ENCODE measurements at regions not wholly inside any gene's neighbourhood (a gene's known extent, or its start where the extent isn't known, plus 50 kb on each side); places are given as distances from the start of the nearest gene placed in this dataset.
"Not testable (repeated sequence)": the region's sequence is repeated elsewhere in the genome, so short reads cannot be mapped to it uniquely, and the experiment has no call there.

- Mint-ChIP-seq H3K9me3 (peaks cover 16% of the 10 kb centered on the region), H3K4me1 (ENCODE audit: low read depth) (no peaks in the 10 kb centered on the region), H3K27ac (no peak overlapping the region), H3K36me3 (ENCODE audit: low read depth) (no peaks in the 10 kb centered on the region), H3K27me3 (ENCODE audit: low read depth) (no peaks in the 10 kb centered on the region), H3K4me3 (no peak overlapping the region)
Measured at GRCh38 chr7:41425926-41426325, 277.0 kb downstream of the INHBA start.

- Mint-ChIP-seq H3K36me3 (ENCODE audit: low read depth) (no peaks in the 10 kb centered on the region), H3K4me3 (no peak overlapping the region), H3K9me3 (peaks cover 23% of the 10 kb centered on the region), H3K4me1 (ENCODE audit: low read depth) (no peaks in the 10 kb centered on the region), H3K27ac (no peak overlapping the region), H3K27me3 (ENCODE audit: low read depth) (no peaks in the 10 kb centered on the region)
Measured at GRCh38 chr7:41421056-41421455, 281.8 kb downstream of the INHBA start.

GRCh38 chr7:41420421-41420820 lies 282.5 kb downstream of the INHBA start:
- Mint-ChIP-seq H3K36me3 (ENCODE audit: low read depth) (no peaks in the 10 kb centered on the region), H3K27me3 (ENCODE audit: low read depth) (no peaks in the 10 kb centered on the region), H3K4me3 (no peak overlapping the region), H3K4me1 (ENCODE audit: low read depth) (no peaks in the 10 kb centered on the region), H3K9me3 (peaks cover 23% of the 10 kb centered on the region), H3K27ac (no peak overlapping the region)

GRCh38 chr7:41418337-41418736 lies 284.6 kb downstream of the INHBA start:
- H3K36me3 Mint-ChIP-seq (ENCODE audit: low read depth): no peaks in the 10 kb centered on the region
- H3K4me1 Mint-ChIP-seq (ENCODE audit: low read depth): no peaks in the 10 kb centered on the region

GRCh38 chr7:41416208-41416595 lies 286.7 kb downstream of the INHBA start:
- H3K9me3 Mint-ChIP-seq: peaks cover 11% of the 10 kb centered on the region

More at GRCh38 chr7:41418337-41418736, 284.6 kb downstream of the INHBA start:
- Mint-ChIP-seq H3K9me3 (peaks cover 11% of the 10 kb centered on the region), H3K27me3 (ENCODE audit: low read depth) (no peaks in the 10 kb centered on the region), H3K4me3 (no peak overlapping the region), H3K27ac (no peak overlapping the region)

GRCh38 chr7:41415471-41416207 lies 287.3 kb downstream of the INHBA start:
- Mint-ChIP-seq H3K36me3 (ENCODE audit: low read depth) (no peaks in the 10 kb centered on the region), H3K27ac (no peak overlapping the region), H3K4me1 (ENCODE audit: low read depth) (no peaks in the 10 kb centered on the region), H3K27me3 (ENCODE audit: low read depth) (no peaks in the 10 kb centered on the region), H3K9me3 (peaks cover 11% of the 10 kb centered on the region), H3K4me3 (no peak overlapping the region)

More at GRCh38 chr7:41416208-41416595, 286.7 kb downstream of the INHBA start:
- Mint-ChIP-seq H3K4me1 (ENCODE audit: low read depth) (no peaks in the 10 kb centered on the region), H3K36me3 (ENCODE audit: low read depth) (no peaks in the 10 kb centered on the region), H3K4me3 (no peak overlapping the region), H3K27me3 (ENCODE audit: low read depth) (no peaks in the 10 kb centered on the region), H3K27ac (no peak overlapping the region)

- no peaks in the 10 kb centered on the region for H3K36me3 Mint-ChIP-seq (ENCODE audit: low read depth)
- H3K27me3 Mint-ChIP-seq (ENCODE audit: low read depth): no peaks in the 10 kb centered on the region
- H3K9me3 Mint-ChIP-seq: peaks cover 11% of the 10 kb centered on the region
- no peak overlapping the region for H3K27ac Mint-ChIP-seq
- H3K4me1 Mint-ChIP-seq (ENCODE audit: low read depth): no peaks in the 10 kb centered on the region
- H3K4me3 Mint-ChIP-seq: no peak overlapping the region
Measured at GRCh38 chr7:41415051-41415450, 287.8 kb downstream of the INHBA start.

GRCh38 chr7:41404375-41405074 lies 298.4 kb downstream of the INHBA start:
- Mint-ChIP-seq H3K36me3 (ENCODE audit: low read depth) (no peaks in the 10 kb centered on the region), H3K27ac (no peak overlapping the region), H3K4me3 (no peak overlapping the region), H3K9me3 (peaks cover 4% of the 10 kb centered on the region), H3K27me3 (ENCODE audit: low read depth) (no peaks in the 10 kb centered on the region), H3K4me1 (ENCODE audit: low read depth) (no peaks in the 10 kb centered on the region)

- H3K27ac Mint-ChIP-seq: no peak overlapping the region
- H3K9me3 Mint-ChIP-seq: peaks cover 8% of the 10 kb centered on the region
- H3K36me3 Mint-ChIP-seq (ENCODE audit: low read depth): no peaks in the 10 kb centered on the region
- H3K27me3 Mint-ChIP-seq (ENCODE audit: low read depth): no peaks in the 10 kb centered on the region
- H3K4me1 Mint-ChIP-seq (ENCODE audit: low read depth): no peaks in the 10 kb centered on the region
- no peak overlapping the region for H3K4me3 Mint-ChIP-seq
Measured at GRCh38 chr7:41403291-41403690, 299.6 kb downstream of the INHBA start.

GRCh38 chr7:41401833-41402232 lies 301.1 kb downstream of the INHBA start:
- Mint-ChIP-seq H3K36me3 (ENCODE audit: low read depth) (no peaks in the 10 kb centered on the region), H3K27ac (no peak overlapping the region), H3K4me1 (ENCODE audit: low read depth) (no peaks in the 10 kb centered on the region), H3K4me3 (no peak overlapping the region), H3K9me3 (peaks cover 8% of the 10 kb centered on the region), H3K27me3 (ENCODE audit: low read depth) (no peaks in the 10 kb centered on the region)

- H3K27ac Mint-ChIP-seq: no peak overlapping the region
- no peaks in the 10 kb centered on the region for H3K27me3 Mint-ChIP-seq (ENCODE audit: low read depth)
- no peaks in the 10 kb centered on the region for H3K4me1 Mint-ChIP-seq (ENCODE audit: low read depth)
- H3K36me3 Mint-ChIP-seq (ENCODE audit: low read depth): no peaks in the 10 kb centered on the region
- H3K9me3 Mint-ChIP-seq: peaks cover 8% of the 10 kb centered on the region
- no peak overlapping the region for H3K4me3 Mint-ChIP-seq
Measured at GRCh38 chr7:41399171-41399570, 303.7 kb downstream of the INHBA start.

- H3K4me1 Mint-ChIP-seq (ENCODE audit: low read depth): no peaks in the 10 kb centered on the region
- H3K27ac Mint-ChIP-seq: no peak overlapping the region
- no peaks in the 10 kb centered on the region for H3K27me3 Mint-ChIP-seq (ENCODE audit: low read depth)
- H3K36me3 Mint-ChIP-seq (ENCODE audit: low read depth): no peaks in the 10 kb centered on the region
- H3K4me3 Mint-ChIP-seq: no peak overlapping the region
- H3K9me3 Mint-ChIP-seq: peaks cover 7% of the 10 kb centered on the region
Measured at GRCh38 chr7:41391818-41392217, 311.1 kb downstream of the INHBA start.

- not testable (repeated sequence) for H3K27me3 Mint-ChIP-seq (ENCODE audit: low read depth); H3K27ac Mint-ChIP-seq; H3K36me3 Mint-ChIP-seq (ENCODE audit: low read depth); H3K4me1 Mint-ChIP-seq (ENCODE audit: low read depth); H3K4me3 Mint-ChIP-seq; H3K9me3 Mint-ChIP-seq
Measured at GRCh38 chr7:41388933-41389332, 314.0 kb downstream of the INHBA start.

- H3K27ac Mint-ChIP-seq: no peak overlapping the region
- no peak overlapping the region for H3K4me3 Mint-ChIP-seq
- no peaks in the 10 kb centered on the region for H3K27me3 Mint-ChIP-seq (ENCODE audit: low read depth)
- no peaks in the 10 kb centered on the region for H3K36me3 Mint-ChIP-seq (ENCODE audit: low read depth)
- H3K9me3 Mint-ChIP-seq: peaks cover 7% of the 10 kb centered on the region
- no peaks in the 10 kb centered on the region for H3K4me1 Mint-ChIP-seq (ENCODE audit: low read depth)
Measured at GRCh38 chr7:41385996-41386395, 316.9 kb downstream of the INHBA start.

- H3K27me3 Mint-ChIP-seq (ENCODE audit: low read depth): no peaks in the 10 kb centered on the region
- H3K4me3 Mint-ChIP-seq: no peak overlapping the region
- no peaks in the 10 kb centered on the region for H3K36me3 Mint-ChIP-seq (ENCODE audit: low read depth)
- H3K4me1 Mint-ChIP-seq (ENCODE audit: low read depth): no peaks in the 10 kb centered on the region
- H3K9me3 Mint-ChIP-seq: peaks cover 7% of the 10 kb centered on the region
- no peak overlapping the region for H3K27ac Mint-ChIP-seq
Measured at GRCh38 chr7:41384418-41384817, 318.5 kb downstream of the INHBA start.
